GM20000 (cell line): ENCODE measurements at regions not wholly inside any gene's neighbourhood (a gene's known extent, or its start where the extent isn't known, plus 50 kb on each side); places are given as distances from the start of the nearest gene placed in this dataset.

Experiments
- DNase-seq: peaks from one replicate; pipeline ENCODE4 v3.0.0; 2012; ENCODE audit warnings: low spot score
- TF ChIP-seq, protein P1 (sequence below): IDR thresholded peaks from 2 replicates; pipeline ENCODE4 v1.5.1; 2012; ENCODE audit warnings: mild to moderate bottlenecking, control low read depth; ENCODE audit errors: extremely low read depth, missing control alignments

DNA sequence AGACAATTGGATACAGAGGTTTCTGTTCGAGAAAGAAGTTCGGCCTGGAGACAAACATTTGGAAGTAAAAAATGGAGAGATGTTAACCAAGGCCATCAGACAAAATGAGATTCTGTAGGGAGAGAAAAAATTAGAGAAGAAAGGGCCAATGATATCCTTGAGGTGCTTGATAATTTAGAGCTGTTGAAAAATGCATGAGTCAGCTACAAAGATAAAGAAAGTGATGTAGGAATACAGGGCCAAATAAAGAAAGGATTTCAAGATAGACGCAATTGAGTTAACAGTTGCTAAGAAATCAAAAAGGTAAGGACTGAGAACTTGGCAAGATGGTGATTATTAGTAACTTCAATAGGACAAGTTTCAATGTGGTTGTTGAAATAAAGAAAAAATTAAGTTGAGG is 384.2 kb upstream of the SEMA3A start:
- TF ChIP-seq, protein P1, sequence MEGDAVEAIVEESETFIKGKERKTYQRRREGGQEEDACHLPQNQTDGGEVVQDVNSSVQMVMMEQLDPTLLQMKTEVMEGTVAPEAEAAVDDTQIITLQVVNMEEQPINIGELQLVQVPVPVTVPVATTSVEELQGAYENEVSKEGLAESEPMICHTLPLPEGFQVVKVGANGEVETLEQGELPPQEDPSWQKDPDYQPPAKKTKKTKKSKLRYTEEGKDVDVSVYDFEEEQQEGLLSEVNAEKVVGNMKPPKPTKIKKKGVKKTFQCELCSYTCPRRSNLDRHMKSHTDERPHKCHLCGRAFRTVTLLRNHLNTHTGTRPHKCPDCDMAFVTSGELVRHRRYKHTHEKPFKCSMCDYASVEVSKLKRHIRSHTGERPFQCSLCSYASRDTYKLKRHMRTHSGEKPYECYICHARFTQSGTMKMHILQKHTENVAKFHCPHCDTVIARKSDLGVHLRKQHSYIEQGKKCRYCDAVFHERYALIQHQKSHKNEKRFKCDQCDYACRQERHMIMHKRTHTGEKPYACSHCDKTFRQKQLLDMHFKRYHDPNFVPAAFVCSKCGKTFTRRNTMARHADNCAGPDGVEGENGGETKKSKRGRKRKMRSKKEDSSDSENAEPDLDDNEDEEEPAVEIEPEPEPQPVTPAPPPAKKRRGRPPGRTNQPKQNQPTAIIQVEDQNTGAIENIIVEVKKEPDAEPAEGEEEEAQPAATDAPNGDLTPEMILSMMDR, result no peak
- DNase-seq, result no peak

DNA sequence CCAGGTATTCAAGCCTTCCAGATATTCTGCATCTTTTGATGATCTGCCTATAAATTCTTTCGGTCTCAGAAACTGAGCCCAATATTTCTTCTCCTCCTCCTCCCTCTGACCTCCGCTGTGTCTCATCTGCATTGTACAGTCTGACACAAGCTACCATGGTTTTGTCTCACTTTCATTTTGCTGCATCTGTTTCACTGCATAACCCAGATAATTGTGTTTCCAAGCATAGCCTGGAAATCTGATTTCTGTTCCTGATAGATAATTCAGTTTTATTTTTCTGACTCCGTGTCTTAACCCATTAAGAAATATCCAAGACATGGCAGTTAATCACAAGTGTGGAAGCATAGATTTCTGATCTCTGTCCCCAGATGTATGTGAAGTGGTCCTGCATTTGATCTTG is 374.2 kb upstream of the SEMA3A start:
- TF ChIP-seq, protein P1, result no peak
- DNase-seq, result no peak

DNA sequence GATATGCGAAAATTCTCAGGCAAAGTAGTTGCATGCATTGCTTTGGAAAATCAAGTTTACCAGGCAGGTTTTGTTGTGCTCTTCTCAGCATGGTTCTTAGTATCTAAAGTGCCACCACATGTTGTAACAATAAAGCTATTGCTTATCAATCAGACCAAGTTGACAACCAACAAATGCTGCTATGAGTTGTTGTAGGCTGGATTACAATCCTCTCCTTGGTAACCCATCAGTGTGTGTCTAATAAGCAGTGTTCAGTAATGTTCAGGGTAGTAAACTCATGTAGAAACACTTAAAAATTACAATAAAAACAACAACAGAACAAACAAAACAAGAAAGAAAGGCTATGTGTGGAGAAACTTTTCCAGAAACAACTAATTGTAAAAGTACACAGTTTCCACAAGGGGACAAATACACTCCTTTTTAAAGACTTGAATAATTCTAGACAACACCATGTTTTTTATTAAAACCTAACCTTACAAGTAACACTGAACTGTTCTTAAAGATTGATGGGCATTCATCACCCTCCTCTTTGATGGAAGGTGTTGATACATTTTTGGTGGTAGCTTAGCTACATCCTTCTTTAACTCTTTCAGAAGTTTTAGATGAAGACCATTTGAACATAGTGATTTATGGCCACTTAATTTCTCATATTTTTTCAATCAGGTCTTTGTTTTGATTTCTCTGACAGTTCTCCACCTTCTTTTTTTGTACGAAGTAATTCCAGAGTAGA is 370.9 kb upstream of the SEMA3A start:
- DNase-seq, result no peak
- TF ChIP-seq, protein P1, result no peak

DNA sequence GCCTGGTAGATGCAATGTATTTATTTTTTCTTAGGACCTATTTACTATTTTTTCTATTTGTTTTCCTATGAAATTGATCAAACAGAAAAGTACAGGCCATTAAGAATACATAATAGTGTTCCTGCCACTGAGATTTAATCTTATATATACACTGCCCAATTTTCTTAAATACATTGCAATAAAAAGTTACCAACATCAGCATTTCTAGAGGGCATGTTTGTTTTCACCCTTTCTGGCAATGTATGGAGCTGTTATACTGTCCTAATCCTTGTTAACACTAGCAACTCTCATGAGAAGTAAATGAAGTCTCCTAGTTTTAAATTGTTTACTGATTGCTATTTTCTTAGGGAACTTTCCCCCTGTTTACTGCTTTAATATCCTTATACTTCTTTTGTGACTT is 359.1 kb upstream of the SEMA3A start:
- no peak for DNase-seq
- TF ChIP-seq, protein P1, result no peak

DNA sequence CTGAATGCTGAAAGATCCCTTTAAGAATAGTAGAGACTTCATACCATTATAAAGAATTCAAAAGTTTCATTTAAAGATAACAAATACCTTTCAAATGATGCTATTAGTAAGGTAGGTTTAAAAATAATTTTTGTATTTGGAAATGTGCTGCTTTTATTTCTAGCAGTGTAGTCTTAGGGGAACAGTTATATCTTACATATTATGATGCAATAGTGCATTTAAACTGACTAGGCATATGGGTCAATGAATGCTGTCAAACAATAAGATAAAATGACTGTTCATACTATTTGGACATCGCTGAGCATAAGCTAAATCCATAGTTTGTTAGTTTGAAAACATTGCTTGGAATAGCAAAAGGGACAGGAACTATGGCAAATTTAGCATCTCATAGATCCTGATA is 354.8 kb upstream of the SEMA3A start:
- no peak for DNase-seq
- TF ChIP-seq, protein P1, result no peak

DNA sequence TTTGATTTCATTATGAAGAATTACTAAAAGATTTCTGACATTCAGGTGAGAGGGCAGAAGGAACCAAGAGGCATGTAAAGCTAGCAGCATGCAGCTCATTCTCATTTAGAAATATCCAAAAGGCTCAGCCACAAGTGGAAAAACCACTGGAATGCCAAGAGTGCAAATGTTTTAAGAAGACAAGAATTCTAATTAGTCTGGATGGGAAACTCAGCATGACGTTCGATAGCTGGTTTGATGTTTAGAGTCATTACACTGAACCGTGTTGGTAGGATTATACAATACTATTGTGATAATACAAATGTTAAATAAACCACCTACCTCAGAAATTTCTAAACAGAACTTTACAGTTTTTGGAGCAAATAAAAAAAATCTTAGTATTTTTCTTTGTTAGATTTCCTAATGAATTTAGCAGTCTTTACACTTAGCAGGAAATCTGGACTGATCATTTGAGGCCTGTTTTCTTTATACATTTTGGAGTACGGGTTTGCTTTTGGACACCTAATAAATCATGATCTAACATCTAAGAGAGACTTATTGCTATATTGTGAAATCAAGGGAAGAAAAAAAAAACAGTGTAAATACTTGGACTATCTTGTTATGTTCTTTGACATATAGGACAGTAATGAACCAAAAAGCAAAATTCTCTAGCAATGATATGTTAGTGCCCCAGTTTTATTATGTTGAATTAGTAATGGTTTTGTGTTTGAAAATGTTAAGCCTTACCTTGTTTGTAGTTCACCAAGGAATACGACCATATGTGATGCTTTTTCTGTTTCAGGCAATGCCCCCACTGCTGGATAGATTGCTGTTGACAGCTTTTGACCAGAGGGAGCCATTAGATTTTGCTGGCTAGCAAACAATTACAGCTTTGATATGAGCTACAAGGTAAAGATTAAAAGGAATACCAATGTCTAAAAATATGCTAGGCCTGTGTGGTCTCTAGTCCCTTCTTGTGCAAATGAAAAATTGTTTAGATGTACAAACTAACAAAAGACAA is 354.1 kb upstream of the SEMA3A start:
- DNase-seq, result no peak
- TF ChIP-seq, protein P1, result no peak

DNA sequence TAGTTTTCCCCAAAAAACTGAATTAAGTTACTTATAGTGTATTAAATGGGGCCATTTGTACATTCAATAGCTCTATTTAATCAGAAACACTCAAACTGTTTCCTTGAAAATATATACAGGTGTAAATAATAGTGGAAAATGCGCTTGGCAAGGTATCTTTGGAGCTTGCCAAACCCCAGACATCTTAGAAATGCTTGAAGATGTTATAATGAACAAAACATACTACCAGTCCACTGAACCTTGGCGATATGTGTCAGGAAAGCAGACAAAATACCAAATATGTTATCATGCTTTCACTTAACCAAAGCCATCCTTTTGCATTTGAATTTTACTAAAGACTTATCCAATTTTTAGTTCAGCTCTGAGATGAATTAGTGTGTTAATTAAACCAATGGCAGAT is 352.7 kb upstream of the SEMA3A start:
- DNase-seq, result no peak
- TF ChIP-seq, protein P1, result no peak
